NCI-H2107 (cell line): ENCODE measurements at regions not wholly inside any gene's neighbourhood (a gene's known extent, or its start where the extent isn't known, plus 50 kb on each side); places are given as distances from the start of the nearest gene placed in this dataset.
"Not testable (repeated sequence)": the region's sequence is repeated elsewhere in the genome, so short reads cannot be mapped to it uniquely, and the experiment has no call there.

Source experiments
- DNase-seq: peaks from one replicate; lab custom pipeline; 2025; lab: John Stamatoyannopoulos, UW

DNA sequence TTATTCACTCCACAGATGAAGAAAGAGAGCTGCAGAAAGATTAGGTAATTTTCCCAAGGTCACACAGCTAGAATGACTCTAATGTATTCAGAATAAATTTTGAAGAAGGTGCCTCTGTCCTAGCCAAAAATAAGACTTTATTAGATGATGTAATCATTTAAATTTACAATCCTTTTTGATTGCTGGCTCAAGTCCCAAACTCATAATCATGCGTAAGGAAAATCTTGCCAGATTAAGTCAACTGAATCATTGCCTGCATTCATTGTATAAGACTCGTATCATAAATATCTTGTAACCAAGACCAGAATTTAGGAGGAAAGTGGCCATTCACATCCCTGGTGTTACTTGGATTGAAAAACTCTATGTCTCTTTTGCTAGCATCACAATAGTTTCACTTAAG, 53.1 kb upstream of the STK39 start:
- DNase-seq = no peak

GRCh38 chr2:168304024-168304681, 56.8 kb upstream of the STK39 start:
- no peak for DNase-seq

DNA sequence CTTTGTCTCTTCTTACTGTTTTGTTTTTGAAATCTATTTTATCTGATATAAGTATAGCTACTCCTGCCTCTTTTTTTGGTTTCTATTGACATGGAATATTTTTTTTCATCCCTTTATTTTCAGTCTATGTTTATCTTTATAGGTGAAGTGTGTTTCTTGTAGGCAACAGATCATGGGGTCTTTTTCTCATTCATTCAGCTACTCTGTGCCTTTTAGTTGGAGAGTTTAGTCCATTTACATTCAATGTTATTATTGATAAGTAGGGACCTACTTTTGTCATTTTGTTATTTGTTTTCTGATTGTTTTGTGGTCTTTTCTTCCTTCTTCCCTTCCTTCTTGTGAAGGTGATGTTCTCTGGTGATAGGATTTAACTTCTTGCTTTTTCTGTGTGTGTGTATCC, 60.0 kb upstream of the STK39 start:
- DNase-seq = no peak

- no peak for DNase-seq
Observed at GRCh38 chr2:168310580-168310979, 63.2 kb upstream of the STK39 start.

GRCh38 chr2:168311261-168311910, 64.0 kb upstream of the STK39 start:
- no peak for DNase-seq

DNA sequence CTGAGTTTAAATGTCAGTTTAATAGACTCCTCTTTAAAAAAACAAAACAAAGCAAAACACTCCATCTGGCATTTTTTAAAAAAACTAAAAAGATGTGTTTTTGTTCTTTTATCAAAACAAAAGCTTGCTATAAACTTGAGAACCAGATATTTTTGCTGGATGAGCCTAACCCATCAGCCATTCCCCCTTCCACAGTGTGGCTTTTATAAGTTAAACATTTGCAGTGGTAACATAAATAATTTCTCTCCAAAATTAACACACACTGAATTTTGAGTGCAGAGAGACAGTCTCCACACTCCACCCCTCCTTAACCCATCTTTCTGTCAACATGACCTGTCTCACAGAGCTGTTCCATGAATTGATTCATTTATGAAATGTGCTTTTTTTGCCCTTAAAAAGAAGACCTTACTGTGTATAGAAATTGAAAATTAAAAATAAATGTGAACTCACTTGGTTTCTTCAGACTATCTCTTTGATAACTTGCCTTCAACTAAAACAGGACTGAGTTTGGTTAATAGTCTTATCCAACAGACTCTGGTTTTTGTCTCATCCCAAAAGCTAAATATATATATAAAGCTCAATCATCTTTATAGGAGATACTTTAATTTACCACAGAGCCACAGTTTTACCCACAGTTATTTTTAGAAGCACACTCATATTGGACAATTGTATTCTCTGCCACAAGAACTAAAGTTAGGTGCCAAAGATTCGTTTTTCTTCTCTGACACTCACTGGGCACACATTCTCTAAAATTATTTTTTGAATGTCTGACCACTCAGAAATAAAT, 64.8 kb upstream of the STK39 start:
- no peak for DNase-seq

DNA sequence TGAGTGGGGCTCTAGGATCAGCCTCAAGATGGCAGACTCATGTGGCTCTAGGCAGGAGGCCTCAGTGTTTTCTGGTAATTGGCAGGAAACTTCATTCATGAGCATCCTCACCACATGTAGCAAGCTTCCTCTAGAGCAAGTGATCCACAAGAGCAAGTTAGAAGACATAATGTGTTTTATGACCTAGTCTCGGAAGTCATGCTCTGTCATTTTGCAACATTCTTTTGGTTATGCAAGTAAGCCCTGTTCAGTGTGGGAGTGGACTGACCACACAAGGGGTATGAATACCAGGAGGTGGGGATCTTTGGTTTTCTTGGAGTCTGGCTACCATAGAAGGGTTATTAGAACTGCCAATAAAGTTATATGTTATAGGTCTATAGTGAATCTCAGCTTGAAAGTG, 66.8 kb upstream of the STK39 start:
- no peak for DNase-seq

GRCh38 chr2:168315331-168316072, 68.1 kb upstream of the STK39 start:
- no peak for DNase-seq

DNA sequence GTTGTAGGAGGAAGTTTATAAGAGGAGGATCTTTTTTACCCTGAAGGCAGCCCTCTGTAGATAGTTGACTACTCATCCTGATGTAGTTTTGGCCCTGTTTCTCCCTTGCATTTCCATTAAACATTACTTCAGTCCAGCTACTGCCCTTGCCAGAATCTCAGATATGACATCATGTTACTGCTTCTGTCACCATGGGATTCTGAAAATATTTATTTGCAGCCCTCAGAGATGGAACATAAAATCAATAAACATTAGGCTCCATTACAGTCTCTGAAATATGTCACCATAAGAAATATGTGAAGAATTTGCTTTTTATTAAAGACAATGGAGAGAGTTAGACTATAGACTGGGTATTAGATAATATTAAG, 68.7 kb upstream of the STK39 start:
- no peak for DNase-seq

- no peak for DNase-seq
Observed at GRCh38 chr2:168317282-168317681, 69.9 kb upstream of the STK39 start.

- no peak for DNase-seq
Observed at GRCh38 chr2:168320267-168320666, 72.9 kb upstream of the STK39 start.

GRCh38 chr2:168322325-168323007, 75.1 kb upstream of the STK39 start:
- no peak for DNase-seq

DNA sequence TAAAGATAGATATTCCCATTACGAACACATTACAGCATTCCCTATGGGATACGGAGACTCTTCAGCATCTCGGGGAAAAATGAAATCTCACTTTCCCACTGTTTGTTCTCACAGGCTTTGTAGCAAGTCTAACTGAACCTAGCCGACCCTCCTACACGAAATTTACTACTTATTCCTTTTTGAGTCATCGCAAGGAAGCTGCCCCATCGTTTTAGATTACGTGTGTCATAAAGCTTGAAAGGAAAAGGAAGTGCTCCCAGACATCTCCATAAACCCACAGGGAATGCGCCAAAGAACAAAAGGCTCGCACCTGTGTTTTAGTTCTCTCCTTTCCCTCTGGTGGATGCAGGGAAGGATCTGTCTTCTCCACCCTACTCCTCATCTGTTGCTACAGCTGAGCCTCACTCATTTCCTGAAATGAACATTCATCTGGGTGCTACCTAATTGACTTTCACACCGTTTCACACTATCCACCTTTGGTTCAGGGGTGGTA, 76.2 kb upstream of the STK39 start:
- DNase-seq = no peak

GRCh38 chr2:168326572-168326971, 79.2 kb upstream of the STK39 start:
- DNase-seq = no peak

DNA sequence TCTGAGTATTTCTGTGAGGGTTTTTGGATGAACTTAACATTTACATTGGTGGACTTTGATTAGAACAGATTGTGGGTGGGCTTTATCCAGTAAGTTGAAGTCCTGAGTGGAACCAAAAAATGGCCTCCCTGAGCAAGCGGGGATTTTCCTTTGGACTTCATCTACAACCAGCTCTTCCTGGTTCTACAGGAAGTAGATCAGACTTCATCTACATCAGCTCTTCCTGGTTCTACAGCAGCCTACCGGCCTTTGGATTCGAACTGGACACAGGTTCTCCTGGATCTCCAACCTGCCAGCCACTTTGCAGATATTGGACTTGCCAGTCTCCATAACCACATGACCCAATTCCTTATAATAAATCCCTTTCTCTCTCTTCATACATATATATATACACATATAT, 79.9 kb upstream of the STK39 start:
- no peak for DNase-seq

- no peak for DNase-seq
Observed at GRCh38 chr2:168328421-168328820, 81.0 kb upstream of the STK39 start.

DNA sequence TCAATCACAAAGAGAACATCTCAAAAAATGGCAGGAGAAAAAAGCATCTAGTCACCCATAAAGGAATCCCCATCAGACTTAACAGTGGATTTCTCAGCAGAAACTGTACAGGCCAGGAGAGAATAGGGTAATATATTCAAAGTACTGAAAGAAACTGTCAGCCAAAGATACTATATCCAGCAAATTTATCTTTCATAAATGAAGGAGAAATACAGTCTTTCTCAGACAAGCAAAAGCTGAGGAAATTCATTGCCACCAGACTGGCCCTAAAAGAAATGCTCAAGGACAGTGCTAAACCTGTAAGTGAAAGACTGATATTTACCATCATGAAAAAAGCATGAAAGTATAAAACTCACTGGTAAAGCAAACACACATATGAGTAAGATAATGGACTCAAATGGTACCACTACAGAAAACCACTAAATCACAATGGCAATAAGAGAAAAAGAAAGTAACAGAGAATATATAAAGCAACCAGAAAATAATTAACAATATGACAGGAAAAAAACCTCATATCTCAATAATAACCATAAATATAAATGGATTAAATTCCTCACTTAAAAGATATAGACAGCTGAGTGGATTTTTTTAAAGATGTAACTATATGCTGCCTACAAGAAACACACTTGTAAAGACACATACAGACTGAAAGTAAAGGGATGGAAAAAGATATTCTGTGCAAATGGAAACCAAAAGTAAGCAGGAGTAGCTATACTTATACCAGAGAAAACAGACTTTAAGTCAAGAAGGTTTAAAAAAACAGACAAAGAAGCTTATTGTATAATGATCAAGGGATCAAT, 83.4 kb upstream of the STK39 start:
- DNase-seq = no peak

DNA sequence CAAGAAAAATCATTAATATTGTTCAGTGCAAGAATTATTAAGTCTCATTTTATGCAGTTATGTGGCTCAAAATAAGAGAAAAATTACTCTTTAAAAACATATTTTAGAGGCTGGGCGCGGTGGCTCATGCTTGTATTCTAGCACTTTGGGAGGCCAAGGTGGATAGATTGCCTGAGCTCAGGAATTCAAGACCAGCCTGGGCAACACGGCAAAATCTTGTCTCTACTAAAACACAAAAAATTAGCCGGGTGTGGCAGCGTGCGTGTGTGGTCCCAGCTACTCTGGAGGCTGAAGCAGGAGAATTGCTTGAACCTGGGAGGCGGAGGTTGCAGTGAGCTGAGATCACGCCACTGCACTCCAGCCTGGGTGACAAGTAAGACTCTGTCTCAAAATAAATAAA, 87.9 kb upstream of the STK39 start:
- not testable (repeated sequence) for DNase-seq

- DNase-seq = peak; percentile 15
Observed at GRCh38 chr2:168336786-168337388, 89.5 kb upstream of the STK39 start.

- no peak for DNase-seq
Observed at GRCh38 chr2:168338292-168338691, 90.9 kb upstream of the STK39 start.
